ENCODE measurements at regions not wholly inside any gene's neighbourhood (a gene's known extent, or its start where the extent isn't known, plus 50 kb on each side); places are given as distances from the start of the nearest gene placed in this dataset.

DNA sequence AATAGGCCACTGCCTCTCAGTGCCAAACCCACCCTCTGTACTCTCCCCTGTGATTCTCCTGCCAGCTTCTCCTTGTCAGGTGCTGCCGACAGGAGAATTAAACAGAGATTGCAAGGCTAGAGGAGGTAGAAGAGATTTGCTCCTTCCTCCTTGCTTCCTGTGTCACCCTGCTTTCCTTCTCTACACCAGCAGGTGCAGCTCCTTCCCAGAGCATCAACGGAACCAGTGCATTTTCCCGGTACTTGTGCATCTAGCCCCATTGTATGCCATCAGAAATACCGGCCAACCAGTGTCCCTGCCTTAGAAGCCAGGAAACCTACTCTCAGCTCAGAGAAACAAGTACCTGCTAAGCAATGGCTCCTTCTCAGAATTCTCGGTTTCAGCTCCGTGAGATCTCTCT, 253.2 kb downstream of the SUCLA2 start:
- no peak overlapping the region for H3K4me3 ChIP-seq (ENCODE audit: low read depth, low read length)
- DNase-seq (ENCODE audit: low read depth) = no peak
- TF ChIP-seq, protein P1, sequence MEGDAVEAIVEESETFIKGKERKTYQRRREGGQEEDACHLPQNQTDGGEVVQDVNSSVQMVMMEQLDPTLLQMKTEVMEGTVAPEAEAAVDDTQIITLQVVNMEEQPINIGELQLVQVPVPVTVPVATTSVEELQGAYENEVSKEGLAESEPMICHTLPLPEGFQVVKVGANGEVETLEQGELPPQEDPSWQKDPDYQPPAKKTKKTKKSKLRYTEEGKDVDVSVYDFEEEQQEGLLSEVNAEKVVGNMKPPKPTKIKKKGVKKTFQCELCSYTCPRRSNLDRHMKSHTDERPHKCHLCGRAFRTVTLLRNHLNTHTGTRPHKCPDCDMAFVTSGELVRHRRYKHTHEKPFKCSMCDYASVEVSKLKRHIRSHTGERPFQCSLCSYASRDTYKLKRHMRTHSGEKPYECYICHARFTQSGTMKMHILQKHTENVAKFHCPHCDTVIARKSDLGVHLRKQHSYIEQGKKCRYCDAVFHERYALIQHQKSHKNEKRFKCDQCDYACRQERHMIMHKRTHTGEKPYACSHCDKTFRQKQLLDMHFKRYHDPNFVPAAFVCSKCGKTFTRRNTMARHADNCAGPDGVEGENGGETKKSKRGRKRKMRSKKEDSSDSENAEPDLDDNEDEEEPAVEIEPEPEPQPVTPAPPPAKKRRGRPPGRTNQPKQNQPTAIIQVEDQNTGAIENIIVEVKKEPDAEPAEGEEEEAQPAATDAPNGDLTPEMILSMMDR (IDR thresholded peaks at IDR 0.05; ENCODE audit: low read depth, low read length) = no peak
- TF ChIP-seq MYC (IDR thresholded peaks at IDR 0.05; ENCODE audit: low read depth, low read length) = no peak
- TF ChIP-seq, protein P2, sequence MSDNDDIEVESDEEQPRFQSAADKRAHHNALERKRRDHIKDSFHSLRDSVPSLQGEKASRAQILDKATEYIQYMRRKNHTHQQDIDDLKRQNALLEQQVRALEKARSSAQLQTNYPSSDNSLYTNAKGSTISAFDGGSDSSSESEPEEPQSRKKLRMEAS (IDR thresholded peaks at IDR 0.05; ENCODE audit: low read depth, low read length) = no peak
- no peak for TF ChIP-seq POLR2A (IDR thresholded peaks at IDR 0.05; ENCODE audit: extremely low read depth, insufficient read length)

DNA sequence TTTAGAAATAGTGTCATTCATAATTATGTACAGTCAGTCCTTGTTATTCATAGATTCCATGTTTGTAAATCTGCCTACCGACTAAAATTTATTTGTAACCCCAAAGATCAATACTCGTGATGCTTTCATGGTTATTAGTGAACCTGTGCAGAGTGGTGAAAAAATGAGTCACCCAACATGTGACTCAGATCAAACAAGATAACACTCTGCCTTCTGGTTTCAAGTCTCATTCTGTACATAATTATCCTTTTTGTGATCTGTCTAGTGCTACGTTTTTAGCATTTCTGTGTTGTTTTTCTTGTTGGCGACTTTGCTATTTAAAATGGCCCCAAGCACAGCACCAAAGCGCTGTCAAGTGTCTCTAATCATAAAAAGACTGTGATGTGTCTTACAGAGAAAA, 274.7 kb downstream of the SUCLA2 start:
- TF ChIP-seq MYC (IDR thresholded peaks at IDR 0.05; ENCODE audit: low read depth, low read length) (no peak), POLR2A (IDR thresholded peaks at IDR 0.05; ENCODE audit: extremely low read depth, insufficient read length) (no peak)
- TF ChIP-seq, protein P1 (IDR thresholded peaks at IDR 0.05; ENCODE audit: low read depth, low read length) = no peak
- TF ChIP-seq, protein P2 (IDR thresholded peaks at IDR 0.05; ENCODE audit: low read depth, low read length) = no peak
- no peak overlapping the region for H3K4me3 ChIP-seq (ENCODE audit: low read depth, low read length)

DNA sequence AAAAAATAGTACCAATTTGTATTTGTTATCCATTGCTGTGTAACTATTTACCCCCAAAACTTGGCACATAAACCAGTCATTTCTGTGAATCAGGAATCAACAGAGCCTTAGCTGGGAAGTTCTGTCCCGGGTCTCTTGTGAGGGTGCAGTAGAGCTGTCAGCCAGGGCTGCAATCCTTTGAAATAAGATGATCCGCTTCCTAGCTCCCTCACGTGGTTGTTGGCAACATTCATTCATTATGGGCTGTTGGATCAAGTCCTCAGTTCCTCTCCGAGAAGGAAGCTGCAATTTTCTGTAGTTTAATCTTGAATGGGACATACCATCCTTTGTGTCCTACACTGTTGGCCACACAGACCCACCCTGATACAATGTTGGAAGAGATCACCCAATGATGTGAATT, 277.2 kb downstream of the SUCLA2 start:
- no peak overlapping the region for H3K4me3 ChIP-seq (ENCODE audit: low read depth, low read length)
- DNase-seq (ENCODE audit: low read depth) = no peak
- TF ChIP-seq MYC (IDR thresholded peaks at IDR 0.05; ENCODE audit: low read depth, low read length) = no peak
- TF ChIP-seq, protein P2 (IDR thresholded peaks at IDR 0.05; ENCODE audit: low read depth, low read length) = no peak
- TF ChIP-seq POLR2A (IDR thresholded peaks at IDR 0.05; ENCODE audit: extremely low read depth, insufficient read length) = no peak
- TF ChIP-seq, protein P1 (IDR thresholded peaks at IDR 0.05; ENCODE audit: low read depth, low read length) = no peak

More for the DNA sequence above, 274.7 kb downstream of the SUCLA2 start:
- DNase-seq (ENCODE audit: low read depth) = no peak

DNA sequence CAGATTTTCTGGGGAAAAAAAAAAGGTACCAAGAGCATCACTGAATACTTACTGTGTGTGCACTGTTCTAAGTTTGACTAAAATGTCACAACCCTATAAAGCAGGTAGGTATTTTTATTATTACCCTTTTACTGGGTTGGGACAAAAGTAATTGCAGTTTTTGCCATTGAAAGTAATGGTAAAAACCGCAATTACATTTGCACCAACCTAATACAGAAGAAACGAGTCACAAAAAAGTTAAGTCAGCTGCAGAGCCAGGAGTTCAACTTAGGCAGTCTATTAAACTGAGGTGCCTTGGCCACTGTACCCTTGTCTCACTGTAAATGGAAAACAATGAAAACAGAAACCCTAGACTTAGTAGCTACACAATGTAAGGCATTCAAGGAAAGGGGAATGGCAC, 281.9 kb downstream of the SUCLA2 start:
- DNase-seq (ENCODE audit: low read depth) = no peak
- no peak overlapping the region for H3K4me3 ChIP-seq (ENCODE audit: low read depth, low read length)
- TF ChIP-seq POLR2A (IDR thresholded peaks at IDR 0.05; ENCODE audit: extremely low read depth, insufficient read length) (no peak), MYC (IDR thresholded peaks at IDR 0.05; ENCODE audit: low read depth, low read length) (no peak)
- TF ChIP-seq, protein P1 (IDR thresholded peaks at IDR 0.05; ENCODE audit: low read depth, low read length) = no peak
- TF ChIP-seq, protein P2 (IDR thresholded peaks at IDR 0.05; ENCODE audit: low read depth, low read length) = no peak

DNA sequence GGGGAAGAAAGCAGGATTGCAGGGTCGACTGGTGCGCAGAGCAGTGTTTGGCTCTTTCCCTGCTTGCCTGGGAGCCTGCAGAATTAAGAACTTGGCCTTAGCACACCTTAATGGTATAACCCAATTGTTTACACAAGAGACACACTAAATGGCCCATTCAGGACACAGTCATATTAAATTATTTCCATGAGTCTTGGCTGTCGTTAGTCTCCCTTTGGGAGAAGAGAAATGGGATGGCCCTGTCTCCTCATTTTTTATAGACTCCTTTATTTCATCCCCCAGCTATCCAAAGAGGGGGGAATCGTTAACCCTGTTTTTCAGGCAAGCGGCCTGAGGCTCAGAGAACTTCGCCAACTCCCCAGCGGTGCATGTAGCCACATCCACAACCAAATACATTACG, 282.5 kb downstream of the SUCLA2 start:
- TF ChIP-seq, protein P1 (IDR thresholded peaks at IDR 0.05; ENCODE audit: low read depth, low read length) = no peak
- no peak for TF ChIP-seq POLR2A (IDR thresholded peaks at IDR 0.05; ENCODE audit: extremely low read depth, insufficient read length)
- TF ChIP-seq, protein P2 (IDR thresholded peaks at IDR 0.05; ENCODE audit: low read depth, low read length) = no peak
- no peak for TF ChIP-seq MYC (IDR thresholded peaks at IDR 0.05; ENCODE audit: low read depth, low read length)
- H3K4me3 ChIP-seq (ENCODE audit: low read depth, low read length) = no peak overlapping the region
- no peak for DNase-seq (ENCODE audit: low read depth)

DNA sequence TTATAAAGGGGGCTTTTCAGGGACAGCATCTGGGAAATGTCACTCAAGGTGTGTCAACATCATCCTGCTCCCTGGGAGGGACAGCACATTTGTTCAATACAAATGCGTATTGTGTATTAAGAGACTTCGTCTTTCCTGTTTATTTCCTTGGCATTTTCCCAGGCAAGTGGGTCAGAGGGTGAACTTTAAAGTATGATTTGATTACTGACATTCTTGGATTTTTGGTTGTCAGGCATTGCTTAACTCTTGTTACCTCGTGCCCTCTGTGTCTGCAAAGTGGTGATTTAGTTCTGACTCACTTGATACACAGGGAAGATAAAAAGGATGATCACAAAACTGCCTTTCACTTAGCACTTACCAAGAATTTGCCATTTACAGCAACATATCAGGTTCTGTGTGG, 292.7 kb downstream of the SUCLA2 start:
- DNase-seq (ENCODE audit: low read depth) = no peak
- H3K4me3 ChIP-seq (ENCODE audit: low read depth, low read length) = no peak overlapping the region
- TF ChIP-seq, protein P1 (IDR thresholded peaks at IDR 0.05; ENCODE audit: low read depth, low read length) = no peak
- TF ChIP-seq MYC (IDR thresholded peaks at IDR 0.05; ENCODE audit: low read depth, low read length) = no peak
- TF ChIP-seq, protein P2 (IDR thresholded peaks at IDR 0.05; ENCODE audit: low read depth, low read length) = no peak
- no peak for TF ChIP-seq POLR2A (IDR thresholded peaks at IDR 0.05; ENCODE audit: extremely low read depth, insufficient read length)

All from NB4 (cell line).